H1 (cell line): ENCODE measurements at regions not wholly inside any gene's neighbourhood (a gene's known extent, or its start where the extent isn't known, plus 50 kb on each side); places are given as distances from the start of the nearest gene placed in this dataset.

ENCODE experiments used
- CTCF ChIA-PET: fragments of 300-600 bp; sonication (Branson Sonifier 250); formaldehyde crosslinking; loops from one replicate; lab custom pipeline; 2021; ENCODE audit not compliant: partially characterized antibody; lab: Charles Lee
- POLR2A ChIA-PET: fragments of 300-600 bp; sonication (Branson Sonifier 250); formaldehyde crosslinking; loops from one replicate; lab custom pipeline; 2021; ENCODE audit warnings: inconsistent platforms; ENCODE audit not compliant: partially characterized antibody; lab: Charles Lee
- DNase-seq, 2 experiments: peaks; one replicate each; pipeline versions ENCODE4 v3.0.0 to v3.0.0-alpha.2; 2010 to 2022; ENCODE audit warnings: low spot score in 2 of 2, low read depth in 1 of 2, mixed read lengths in 1 of 2
- FAIRE-seq: peaks from 2 replicates; lab custom pipeline; 2011; peaks lifted over from hg19 to GRCh38; lab: Jason Lieb, UNC
- H2AFZ ChIP-seq: 2 replicates; pipeline ENCODE4 v1.8.1; 2012; ENCODE audit warnings: low read length, inconsistent platforms
- H2AK5ac ChIP-seq: 2 replicates; pipeline ENCODE4 v1.6.1; 2013; ENCODE audit warnings: low read depth, low read length
- H2BK120ac ChIP-seq: replicated peaks from 2 replicates; pipeline ENCODE3; 2013; ENCODE audit warnings: low read depth, low read length, inconsistent platforms
- H2BK12ac ChIP-seq: 2 replicates; pipeline ENCODE4 v1.6.1; 2013; ENCODE audit warnings: low read depth, low read length
- H2BK15ac ChIP-seq: 2 replicates; pipeline ENCODE4 v1.6.1; 2013; ENCODE audit warnings: low read length
- H2BK20ac ChIP-seq: 2 replicates; pipeline ENCODE4 v1.6.1; 2013; ENCODE audit warnings: low read length
- H2BK5ac ChIP-seq: 2 replicates; pipeline ENCODE4 v1.6.1; 2013; ENCODE audit warnings: low read depth, low read length
- H3K14ac ChIP-seq: 2 replicates; pipeline ENCODE4 v1.6.1; 2013; ENCODE audit warnings: inconsistent platforms; ENCODE audit not compliant: insufficient read length
- H3K18ac ChIP-seq: 2 replicates; pipeline ENCODE4 v1.6.1; 2013; ENCODE audit warnings: low read length; ENCODE audit errors: extremely low read depth
- H3K23ac ChIP-seq: 2 replicates; pipeline ENCODE4 v1.6.1; 2013; ENCODE audit warnings: inconsistent platforms; ENCODE audit not compliant: insufficient read length
- H3K23me2 ChIP-seq: 2 replicates; pipeline ENCODE4 v1.6.1; 2013; ENCODE audit warnings: low read depth, low read length
- H3K27ac ChIP-seq: 2 replicates; pipeline ENCODE4 v1.6.1; 2011; ENCODE audit warnings: low read depth, low read length, inconsistent platforms
- H3K27me3 ChIP-seq, 4 experiments: replicated peaks in 1 of 4; 1 replicate in 1 of 4; 2 replicates in 3 of 4; pipeline versions ENCODE4 v1.6.1 to v1.8.1; 2011 to 2013; ENCODE audit warnings: low read length in 3 of 4, mild to moderate bottlenecking in 3 of 4, inconsistent platforms in 2 of 4, mixed read lengths in 2 of 4, moderate library complexity in 1 of 4; ENCODE audit not compliant: control insufficient read depth in 3 of 4, insufficient read depth in 3 of 4; ENCODE audit errors: extremely low read depth in 1 of 4
- H3K36me3 ChIP-seq, 4 experiments: 2 replicates each; pipeline versions ENCODE4 v1.6.1 to v1.8.1; 2011 to 2013; ENCODE audit warnings: mild to moderate bottlenecking in 4 of 4, low read length in 3 of 4, moderate library complexity in 2 of 4, control low read depth in 1 of 4, inconsistent platforms in 1 of 4; ENCODE audit not compliant: insufficient read depth in 4 of 4, control insufficient read depth in 2 of 4
- H3K4ac ChIP-seq: replicated peaks from 2 replicates; pipeline ENCODE3; 2013; ENCODE audit warnings: low read length, low read depth, mixed read lengths, inconsistent platforms; ENCODE audit not compliant: insufficient read length
- H3K4me1 ChIP-seq, 4 experiments: replicated peaks in 1 of 4; 1 replicate in 1 of 4; 2 replicates in 3 of 4; pipeline versions ENCODE4 v1.6.1 to v1.8.1; 2011 to 2013; ENCODE audit warnings: low read length in 3 of 4, inconsistent platforms in 2 of 4, mixed read lengths in 1 of 4; ENCODE audit not compliant: insufficient read depth in 4 of 4, control insufficient read depth in 3 of 4
- H3K4me2 ChIP-seq, 2 experiments: 2 replicates each; pipeline versions ENCODE4 v1.6.1 to v1.8.1; 2011 to 2013; ENCODE audit warnings: low read depth in 2 of 2, low read length in 2 of 2, control low read depth in 1 of 2, inconsistent platforms in 1 of 2, mild to moderate bottlenecking in 1 of 2; ENCODE audit not compliant: insufficient read depth in 1 of 2
- H3K4me3 ChIP-seq, 4 experiments: fragments of 200-600, 300-600 bp in 1 of 4; sonication (generic), shearing (Covaris generic), sonication (Bioruptor Twin) in 1 of 4; 2 replicates each; pipeline versions ENCODE4 v1.5.1 to v1.8.1; 2011 to 2016; ENCODE audit warnings: low read length in 4 of 4, low read depth in 3 of 4, control low read depth in 2 of 4, inconsistent platforms in 2 of 4, mild to moderate bottlenecking in 2 of 4, mixed read lengths in 1 of 4, moderate library complexity in 1 of 4; ENCODE audit not compliant: insufficient read depth in 2 of 4; ENCODE audit errors: extremely low read depth in 1 of 4
- H3K56ac ChIP-seq: replicated peaks from 2 replicates; pipeline ENCODE3; 2013; ENCODE audit warnings: low read depth, mild to moderate bottlenecking, mixed read lengths, low read length, inconsistent platforms; ENCODE audit not compliant: insufficient read length
- H3K79me1 ChIP-seq: 2 replicates; pipeline ENCODE4 v1.6.1; 2013; ENCODE audit warnings: low read depth, low read length, control low read depth
- H3K79me2 ChIP-seq, 2 experiments: 2 replicates each; pipeline versions ENCODE4 v1.6.1 to v1.8.1; 2012 to 2013; ENCODE audit warnings: low read length in 2 of 2, mild to moderate bottlenecking in 2 of 2, inconsistent platforms in 1 of 2; ENCODE audit not compliant: insufficient read depth in 2 of 2, control insufficient read depth in 1 of 2
- H3K9ac ChIP-seq, 4 experiments: replicated peaks in 1 of 4; 1 replicate in 1 of 4; 2 replicates in 3 of 4; pipeline versions ENCODE4 v1.6.1 to v1.8.1; 2011 to 2013; ENCODE audit warnings: low read depth in 3 of 4, low read length in 3 of 4, control low read depth in 2 of 4, mild to moderate bottlenecking in 2 of 4, moderate library complexity in 2 of 4, inconsistent platforms in 1 of 4; ENCODE audit errors: extremely low read depth in 1 of 4
- H3K9me3 ChIP-seq, 2 experiments: 2 replicates each; pipeline versions ENCODE4 v1.6.1 to v1.8.1; 2012 to 2013; ENCODE audit warnings: mild to moderate bottlenecking in 2 of 2, moderate library complexity in 2 of 2, control low read depth in 1 of 2, inconsistent platforms in 1 of 2, low read depth in 1 of 2, low read length in 1 of 2, mixed read lengths in 1 of 2; ENCODE audit not compliant: insufficient read depth in 2 of 2
- H4K20me1 ChIP-seq, 2 experiments: replicated peaks in 1 of 2; 2 replicates each; pipeline versions ENCODE3 to v1.8.1; 2011 to 2013; ENCODE audit warnings: inconsistent platforms in 2 of 2, low read length in 2 of 2, mild to moderate bottlenecking in 1 of 2; ENCODE audit not compliant: insufficient read depth in 2 of 2, control insufficient read depth in 1 of 2
- H4K5ac ChIP-seq: 2 replicates; pipeline ENCODE4 v1.6.1; 2013; ENCODE audit warnings: low read length, low read depth, mixed read lengths, inconsistent platforms; ENCODE audit not compliant: insufficient read length
- H4K8ac ChIP-seq: 2 replicates; pipeline ENCODE4 v1.8.0; 2013; ENCODE audit warnings: mild to moderate bottlenecking, moderate library complexity, low read length, inconsistent platforms; ENCODE audit not compliant: insufficient read depth; ENCODE audit errors: extremely low read depth
- H4K91ac ChIP-seq: replicated peaks from 2 replicates; pipeline ENCODE3; 2013; ENCODE audit warnings: low read length, mixed read lengths, inconsistent platforms; ENCODE audit not compliant: insufficient read length
- EZH2 ChIP-seq: fragments of 200-600 bp; sonication (generic); IDR thresholded peaks from 2 replicates; pipeline ENCODE4 v1.7.1; 2012; ENCODE audit warnings: low read depth, mild to moderate bottlenecking, moderate library complexity, low read length, inconsistent platforms; ENCODE audit not compliant: severe bottlenecking
- WGBS, 2 experiments: shearing (Covaris generic) in 1 of 2; methylation state at CpG; one replicate each; pipeline versions ENCODE4 v1.1.6 to v1.1.7; 2013 to 2015; ENCODE audit warnings: low lambda C conversion rate in 2 of 2, mixed read lengths in 2 of 2, inconsistent platforms in 1 of 2, low coverage in 1 of 2, missing lambda C conversion rate in 1 of 2; ENCODE audit not compliant: insufficient replicate concordance in 2 of 2, insufficient coverage in 1 of 2, insufficient read length in 1 of 2; ENCODE audit errors: extremely low coverage in 1 of 2, missing lambda C conversion rate in 1 of 2; 5-methylcytosine and 5-hydroxymethylcytosine counted together

GRCh38 chr10:31618541-31619291, 299.7 kb downstream of the ZEB1 start:
- Histone ChIP-seq H2BK5ac (no peak overlapping the region), H3K36me3 (no peaks in the 10 kb centered on the region), H3K9ac (no peak overlapping the region), H3K4me2 (no peak overlapping the region), H2AFZ (0 out of 2 replicates have a peak overlapping the region, but pooled peaks have one; percentile 48)
- WGBS, 2 experiments: 90% methylated on average over 17 of the region's 17 CpGs; no CpG with 5 or more reads in 1 of the 2 experiments
- no peak for TF ChIP-seq EZH2
- TF ChIP-seq, all 59 proteins: peak for 0
- Histone ChIP-seq H2BK15ac (no peak overlapping the region), H4K8ac (peak overlapping the region; percentile 9), H2BK12ac (0 out of 2 replicates have a peak overlapping the region, but pooled peaks have one; percentile 19), H3K56ac (no peak overlapping the region), H3K14ac (no peak overlapping the region), H3K23ac (no peak overlapping the region), H3K79me1 (no peaks in the 10 kb centered on the region), H3K4ac (no peak overlapping the region), H4K20me1 (no peaks in the 10 kb centered on the region), H3K4me3 (no peak overlapping the region), H3K23me2 (no peaks in the 10 kb centered on the region), H3K27ac (no peak overlapping the region), H2BK120ac (no peak overlapping the region), H4K5ac (no peak overlapping the region), H3K18ac (no peak overlapping the region; the same call in 1 of the 2 replicates), H4K91ac (no peak overlapping the region), H2AK5ac (no peak overlapping the region), H3K4me1 (peaks cover 0 to 2% (median under 1%) of the 10 kb centered on the region in 4 experiments; a peak in 4 of 7 replicates), H3K27me3 (no peaks in the 10 kb centered on the region), H2BK20ac (peak overlapping the region; percentile 32; the same call in 1 of the 2 replicates), H3K9me3 (no peaks in the 10 kb centered on the region), H3K79me2 (no peaks in the 10 kb centered on the region)
- FAIRE-seq: no peak
- no peak for DNase-seq
- CTCF ChIA-PET: interaction anchor here (1.2 to 5.5 kb wide), 4 partner anchors 13 to 152 kb away, joined by 3 to 39 read pairs (median 6); no protein-coding TSS in a partner anchor
- POLR2A ChIA-PET: no interaction called here
